H9 (cell line): ENCODE measurements at regions not wholly inside any gene's neighbourhood (a gene's known extent, or its start where the extent isn't known, plus 50 kb on each side); places are given as distances from the start of the nearest gene placed in this dataset.

Experiments
- DNase-seq: peaks from one replicate; pipeline ENCODE4 v3.0.0-alpha.2; 2017
- H2AFZ ChIP-seq: one replicate; pipeline ENCODE4 v1.6.1; 2013; ENCODE audit warnings: mild to moderate bottlenecking, low read length, control low read depth, moderate library complexity
- H2AK5ac ChIP-seq: 2 replicates; pipeline ENCODE4 v1.6.1; 2013; ENCODE audit warnings: low read length, control low read depth, mixed read lengths; ENCODE audit not compliant: insufficient read length
- H2BK120ac ChIP-seq: one replicate; pipeline ENCODE4 v1.6.1; 2013; ENCODE audit warnings: low read depth, mild to moderate bottlenecking, low read length, control low read depth, inconsistent platforms; ENCODE audit not compliant: poor library complexity, severe bottlenecking
- H2BK12ac ChIP-seq: 2 replicates; pipeline ENCODE4 v1.6.1; 2013; ENCODE audit warnings: low read length, control low read depth, mixed read lengths, low read depth; ENCODE audit not compliant: insufficient read length
- H2BK15ac ChIP-seq: 2 replicates; pipeline ENCODE4 v1.6.1; 2013; ENCODE audit warnings: low read depth, low read length, control low read depth
- H2BK20ac ChIP-seq: one replicate; pipeline ENCODE4 v1.6.1; 2013; ENCODE audit warnings: low read depth, mild to moderate bottlenecking, low read length, control low read depth, inconsistent platforms; ENCODE audit not compliant: poor library complexity, severe bottlenecking
- H2BK5ac ChIP-seq: 2 replicates; pipeline ENCODE4 v1.6.1; 2013; ENCODE audit warnings: low read length, control low read depth, mixed read lengths; ENCODE audit not compliant: insufficient read length
- H3K14ac ChIP-seq: 2 replicates; pipeline ENCODE4 v1.6.1; 2013; ENCODE audit warnings: low read length, control low read depth; ENCODE audit not compliant: insufficient read depth
- H3K18ac ChIP-seq: 2 replicates; pipeline ENCODE4 v1.6.1; 2013; ENCODE audit warnings: low read depth, mild to moderate bottlenecking, mixed read lengths, low read length, control low read depth; ENCODE audit not compliant: insufficient read length
- H3K23ac ChIP-seq: 2 replicates; pipeline ENCODE4 v1.6.1; 2013; ENCODE audit warnings: low read length, control low read depth, mixed read lengths, low read depth; ENCODE audit not compliant: insufficient read length
- H3K23me2 ChIP-seq: 2 replicates; pipeline ENCODE4 v1.6.1; 2013; ENCODE audit warnings: low read depth, mild to moderate bottlenecking, mixed read lengths, low read length, control low read depth; ENCODE audit not compliant: insufficient read length, poor library complexity, severe bottlenecking
- H3K27ac ChIP-seq: 2 replicates; pipeline ENCODE4 v1.5.1; 2013; ENCODE audit warnings: low read length, control low read depth, mixed read lengths, low read depth; ENCODE audit not compliant: insufficient read length
- H3K27me3 ChIP-seq: 2 replicates; pipeline ENCODE4 v1.6.1; 2013; ENCODE audit warnings: low read length, control low read depth, inconsistent platforms; ENCODE audit not compliant: insufficient read depth
- H3K4ac ChIP-seq: 2 replicates; pipeline ENCODE4 v1.6.1; 2013; ENCODE audit warnings: low read depth, mild to moderate bottlenecking, control low read depth, inconsistent platforms, low read length, moderate library complexity
- H3K4me1 ChIP-seq: 2 replicates; pipeline ENCODE4 v1.6.1; 2013; ENCODE audit warnings: low read length, control low read depth, inconsistent platforms; ENCODE audit not compliant: insufficient read depth
- H3K4me2 ChIP-seq: 2 replicates; pipeline ENCODE4 v1.6.1; 2013; ENCODE audit warnings: low read length, control low read depth, mixed read lengths; ENCODE audit not compliant: insufficient read length, insufficient read depth
- H3K56ac ChIP-seq: 2 replicates; pipeline ENCODE4 v1.6.1; 2013; ENCODE audit warnings: low read depth, mild to moderate bottlenecking, mixed read lengths, low read length, control low read depth; ENCODE audit not compliant: insufficient read length
- H3K79me1 ChIP-seq: 2 replicates; pipeline ENCODE4 v1.6.1; 2013; ENCODE audit warnings: low read depth, mild to moderate bottlenecking, moderate library complexity, low read length, control low read depth, inconsistent platforms; ENCODE audit not compliant: insufficient read depth, poor library complexity, severe bottlenecking
- H3K79me2 ChIP-seq: 2 replicates; pipeline ENCODE4 v1.6.1; 2013; ENCODE audit warnings: low read length, control low read depth, inconsistent platforms; ENCODE audit not compliant: insufficient read depth
- H3K9ac ChIP-seq: 2 replicates; pipeline ENCODE4 v1.6.1; 2013; ENCODE audit warnings: low read length, control low read depth, mixed read lengths; ENCODE audit not compliant: insufficient read length; ENCODE audit errors: extremely low read depth
- H3K9me3 ChIP-seq: one replicate; pipeline ENCODE4 v1.6.1; 2013; ENCODE audit warnings: low read depth, low read length, inconsistent platforms; ENCODE audit not compliant: control insufficient read depth
- H3T11ph ChIP-seq: one replicate; pipeline ENCODE4 v1.6.1; 2013; ENCODE audit warnings: mild to moderate bottlenecking, low read length, control low read depth, inconsistent platforms
- H4K20me1 ChIP-seq: one replicate; pipeline ENCODE4 v1.6.1; 2013; ENCODE audit not compliant: control insufficient read depth, insufficient read length, insufficient read depth
- H4K5ac ChIP-seq: 2 replicates; pipeline ENCODE4 v1.6.1; 2013; ENCODE audit warnings: low read depth, mild to moderate bottlenecking, mixed read lengths, low read length, control low read depth; ENCODE audit not compliant: insufficient read length
- H4K8ac ChIP-seq: replicated peaks from 2 replicates; pipeline ENCODE4 v1.6.1; 2013; ENCODE audit warnings: low read length, control low read depth, mixed read lengths, low read depth; ENCODE audit not compliant: insufficient read length
- H4K91ac ChIP-seq: 2 replicates; pipeline ENCODE4 v1.6.1; 2013; ENCODE audit warnings: low read depth, mild to moderate bottlenecking, moderate library complexity, mixed read lengths, low read length, control low read depth; ENCODE audit not compliant: insufficient read length
- H3K27ac Mint-ChIP-seq, 3 experiments: 2 replicates in 2 of 3; 3 replicates in 1 of 3; pipeline ENCODE4 v1.8.0; 2020 to 2021; ENCODE audit warnings: mixed read lengths in 3 of 3, mild to moderate bottlenecking in 1 of 3, moderate library complexity in 1 of 3
- H3K27me3 Mint-ChIP-seq: 2 replicates; pipeline ENCODE4 v1.8.0; 2021; ENCODE audit warnings: low read depth, mild to moderate bottlenecking, moderate library complexity, mixed read lengths
- H3K36me3 Mint-ChIP-seq, 3 experiments: 2 replicates in 2 of 3; 3 replicates in 1 of 3; pipeline ENCODE4 v1.8.0; 2020 to 2021; ENCODE audit warnings: low read depth in 3 of 3, mixed read lengths in 3 of 3; ENCODE audit not compliant: insufficient read depth in 1 of 3
- H3K4me1 Mint-ChIP-seq, 2 experiments: 2 replicates each; pipeline ENCODE4 v1.8.0; 2020; ENCODE audit warnings: mixed read lengths in 2 of 2
- H3K4me3 Mint-ChIP-seq, 2 experiments: 2 replicates in 1 of 2; 3 replicates in 1 of 2; pipeline ENCODE4 v1.8.0; 2020 to 2021; ENCODE audit warnings: mild to moderate bottlenecking in 2 of 2, mixed read lengths in 2 of 2, moderate library complexity in 1 of 2
- H3K9me3 Mint-ChIP-seq, 2 experiments: 2 replicates in 1 of 2; 3 replicates in 1 of 2; pipeline ENCODE4 v1.8.0; 2020; ENCODE audit warnings: mild to moderate bottlenecking in 2 of 2, mixed read lengths in 2 of 2, moderate library complexity in 1 of 2
- CTCF ChIP-seq: fragments of 200-600 bp; sonication (generic); conservative IDR thresholded peaks from 3 replicates; pipeline ENCODE4 v1.8.0; 2021; ENCODE audit warnings: antibody characterized with exemption, mild to moderate bottlenecking
- WGBS: extraction: QIAGEN DNeasy Blood & Tissue Kit; methylation state at CpG from one replicate; pipeline ENCODE4 v1.1.7; 2013; ENCODE audit warnings: missing lambda C conversion rate, low lambda C conversion rate, mixed read lengths; ENCODE audit not compliant: insufficient read length; ENCODE audit errors: extremely low coverage; 5-methylcytosine and 5-hydroxymethylcytosine counted together

DNA sequence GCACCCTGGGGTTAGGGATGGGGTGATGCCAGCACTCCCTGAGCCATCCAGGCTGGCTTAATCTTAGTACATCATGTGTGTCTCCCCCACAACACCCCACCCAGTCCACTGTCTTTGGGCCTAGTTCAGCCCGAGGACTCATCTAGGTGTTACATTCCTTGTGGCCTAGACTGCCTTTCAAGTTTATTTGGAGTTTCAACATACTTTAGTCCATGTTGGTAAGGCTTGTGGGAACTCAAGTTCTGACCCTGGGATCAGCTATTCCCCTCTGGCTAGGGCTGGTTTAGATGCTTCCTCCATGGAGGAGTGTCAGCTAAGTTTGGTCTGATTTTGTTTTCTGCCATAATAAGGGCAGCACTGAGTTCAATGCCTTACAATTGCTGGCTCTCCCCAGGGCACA, 302.4 kb downstream of the SMARCA2 start:
- H3K79me2 ChIP-seq = no peaks in the 10 kb centered on the region

More for the DNA sequence above, 302.4 kb downstream of the SMARCA2 start:
- no peak overlapping the region for H4K5ac ChIP-seq
- no peak overlapping the region for H3K4ac ChIP-seq
- no peak overlapping the region for H3K9ac ChIP-seq
- no peak overlapping the region for H3K14ac ChIP-seq
- no peaks in the 10 kb centered on the region for H3K4me1 Mint-ChIP-seq
- no peak overlapping the region for H3T11ph ChIP-seq
- H2BK120ac ChIP-seq = no peak overlapping the region
- H3K23me2 ChIP-seq = no peaks in the 10 kb centered on the region
- H3K4me3 Mint-ChIP-seq = no peak overlapping the region
- H3K27me3 ChIP-seq = no peaks in the 10 kb centered on the region
- no peak overlapping the region for H3K23ac ChIP-seq
- H2AFZ ChIP-seq = no peak overlapping the region
- no peaks in the 10 kb centered on the region for H4K20me1 ChIP-seq
- H3K27ac ChIP-seq = no peak overlapping the region
- no peak overlapping the region for H4K91ac ChIP-seq
- TF ChIP-seq CTCF = no peak
- DNase-seq = no peak
- no peak overlapping the region for H2AK5ac ChIP-seq
- no peak overlapping the region for H3K56ac ChIP-seq
- peaks cover 4% of the 10 kb centered on the region for H3K27me3 Mint-ChIP-seq
- WGBS = no CpG with 5 or more reads among the region's 1 CpG
- peaks cover 41 to 51% of the 10 kb centered on the region in 2 experiments for H3K9me3 Mint-ChIP-seq
- no peak overlapping the region for H2BK5ac ChIP-seq
- no peaks in the 10 kb centered on the region for H3K4me1 ChIP-seq
- no peak overlapping the region for H3K27ac Mint-ChIP-seq
- H4K8ac ChIP-seq = no peak overlapping the region
- peaks cover 31 to 53% (median 33%) of the 10 kb centered on the region in 3 experiments for H3K36me3 Mint-ChIP-seq
- H3K18ac ChIP-seq = no peak overlapping the region
- H2BK15ac ChIP-seq = no peak overlapping the region
- no peaks in the 10 kb centered on the region for H3K79me1 ChIP-seq
- no peak overlapping the region for H2BK20ac ChIP-seq
- peaks cover 20% of the 10 kb centered on the region for H3K9me3 ChIP-seq
- H2BK12ac ChIP-seq = no peak overlapping the region
- H3K4me2 ChIP-seq = no peak overlapping the region
